EL (cell line): ENCODE measurements at regions not wholly inside any gene's neighbourhood (a gene's known extent, or its start where the extent isn't known, plus 50 kb on each side); places are given as distances from the start of the nearest gene placed in this dataset.

ENCODE experiments used
- DNase-seq: peaks from one replicate; pipeline ENCODE4 v3.0.0-alpha.2; 2016

DNA sequence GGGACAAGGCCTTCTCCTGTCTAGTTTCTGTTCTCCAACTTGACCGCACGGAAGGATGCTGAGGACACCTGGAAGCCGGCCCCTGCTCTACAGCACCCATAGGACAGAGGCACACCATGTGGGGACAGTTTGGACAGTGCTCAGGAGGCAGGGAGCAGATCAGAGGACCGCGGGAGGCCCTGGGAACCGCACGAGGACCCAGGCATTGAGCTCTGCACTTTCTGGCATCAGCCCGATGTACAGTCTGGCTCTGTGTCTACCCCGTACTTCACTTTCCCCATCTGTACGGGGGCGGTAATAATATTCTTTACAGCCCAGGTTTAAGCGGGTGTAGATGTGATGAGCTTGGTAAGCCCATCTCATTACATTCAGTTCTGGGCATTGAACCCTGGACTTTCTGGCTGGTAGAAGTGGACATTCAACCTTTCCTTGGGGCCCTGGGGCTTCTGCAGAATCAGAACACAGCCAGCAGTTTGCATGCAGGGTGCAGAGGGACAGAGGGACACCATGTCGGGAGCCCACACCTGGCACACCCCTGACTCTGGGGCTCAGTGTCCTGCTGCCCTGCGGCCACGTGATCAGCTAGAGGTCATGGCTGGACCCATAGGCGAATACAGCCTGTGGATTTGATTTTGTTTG lies 258.7 kb downstream of the SEC14L1 start:
- no peak for DNase-seq

DNA sequence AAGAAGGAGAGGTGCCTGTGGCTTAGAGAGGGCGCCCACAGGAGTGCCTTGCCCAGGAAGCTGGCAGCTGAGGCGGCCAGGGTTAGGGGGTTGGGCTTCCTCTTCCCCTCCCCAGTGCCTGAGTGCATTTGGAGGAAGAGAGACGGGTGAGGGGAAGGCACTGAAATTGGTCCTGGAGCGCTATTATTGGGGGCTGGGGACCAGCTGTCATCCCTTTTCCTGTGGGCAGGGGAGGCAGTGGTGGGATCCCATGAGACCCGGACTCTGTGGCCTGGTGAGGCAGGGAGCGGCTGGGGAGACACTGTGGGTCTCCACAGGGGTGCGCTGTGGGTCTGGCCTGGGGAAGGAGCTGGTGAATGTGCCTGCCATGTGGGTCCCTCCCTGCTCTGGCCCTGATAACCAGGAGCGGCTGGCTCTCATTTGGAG lies 259.7 kb downstream of the SEC14L1 start:
- DNase-seq, result peak; percentile 37

DNA sequence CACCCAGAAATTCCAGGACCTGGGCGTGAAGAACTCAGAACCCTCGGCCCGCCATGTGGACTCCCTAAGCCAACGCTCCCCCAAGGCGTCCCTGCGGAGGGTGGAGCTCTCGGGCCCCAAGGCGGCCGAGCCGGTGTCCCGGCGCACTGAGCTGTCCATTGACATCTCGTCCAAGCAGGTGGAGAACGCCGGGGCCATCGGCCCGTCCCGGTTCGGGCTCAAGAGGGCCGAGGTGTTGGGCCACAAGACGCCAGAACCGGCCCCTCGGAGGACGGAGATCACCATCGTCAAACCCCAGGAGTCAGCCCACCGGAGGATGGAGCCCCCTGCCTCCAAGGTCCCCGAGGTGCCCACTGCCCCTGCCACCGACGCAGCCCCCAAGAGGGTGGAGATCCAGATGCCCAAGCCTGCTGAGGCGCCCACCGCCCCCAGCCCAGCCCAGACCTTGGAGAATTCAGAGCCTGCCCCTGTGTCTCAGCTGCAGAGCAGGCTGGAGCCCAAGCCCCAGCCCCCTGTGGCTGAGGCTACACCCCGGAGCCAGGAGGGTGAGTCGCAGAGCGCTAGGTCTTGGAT lies 261.5 kb downstream of the SEC14L1 start:
- no peak for DNase-seq

DNA sequence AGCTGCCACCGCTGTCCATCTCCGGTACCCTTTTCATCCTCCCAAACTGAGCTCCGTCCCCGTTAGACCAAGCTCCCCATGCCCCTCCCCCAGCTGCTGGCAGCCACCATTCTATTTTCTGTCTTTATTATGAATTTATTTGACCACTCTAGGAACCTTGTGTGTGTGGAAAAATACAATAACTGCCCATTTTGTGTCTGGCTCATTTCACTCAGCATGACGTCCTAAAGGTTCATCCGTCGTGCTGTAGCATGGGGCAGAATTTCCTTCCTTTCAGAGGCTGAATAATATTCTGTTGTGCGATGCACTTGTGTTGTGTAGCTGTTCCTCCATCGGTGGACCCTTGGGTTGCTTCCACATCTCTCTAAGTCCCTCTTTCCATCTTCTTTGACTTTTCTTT lies 263.1 kb downstream of the SEC14L1 start:
- DNase-seq, result no peak

DNA sequence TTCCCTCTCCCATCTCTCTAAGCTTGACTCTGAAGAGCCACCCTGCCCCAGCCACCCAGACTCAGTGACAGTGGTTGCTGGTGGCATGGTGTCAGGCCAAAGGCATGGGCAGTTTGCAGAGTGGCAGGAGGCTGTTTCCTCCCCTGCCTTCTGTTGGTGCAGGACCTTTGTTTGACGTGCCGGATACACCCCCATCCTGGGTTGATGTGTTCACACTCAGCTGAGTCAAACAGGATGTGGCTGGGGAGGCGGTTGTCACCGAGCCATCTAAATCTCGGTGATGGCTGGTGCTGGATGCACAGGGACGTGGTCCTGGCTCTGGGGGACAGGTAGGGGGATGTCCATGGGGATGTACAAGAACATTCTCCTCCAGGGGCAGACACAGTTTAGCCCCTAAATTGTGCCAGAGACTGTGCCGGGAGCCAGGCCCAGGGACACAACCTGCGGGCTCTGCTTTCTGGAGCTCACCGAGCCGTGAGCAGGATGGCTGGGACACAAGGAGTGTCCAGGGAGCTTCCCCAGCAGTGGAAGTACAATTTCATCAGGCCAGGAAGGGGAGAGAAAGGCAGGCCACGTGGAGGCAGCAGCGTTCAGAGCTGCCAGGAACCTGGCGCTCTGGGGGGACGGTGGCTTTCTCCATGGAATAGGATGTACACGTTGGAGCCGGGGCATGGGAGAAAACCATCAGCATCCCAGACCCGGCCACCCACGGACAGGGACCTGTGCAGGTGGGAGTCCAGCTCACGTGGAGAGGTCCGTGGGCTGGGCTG lies 264.2 kb downstream of the SEC14L1 start:
- DNase-seq, result peak; percentile 85

DNA sequence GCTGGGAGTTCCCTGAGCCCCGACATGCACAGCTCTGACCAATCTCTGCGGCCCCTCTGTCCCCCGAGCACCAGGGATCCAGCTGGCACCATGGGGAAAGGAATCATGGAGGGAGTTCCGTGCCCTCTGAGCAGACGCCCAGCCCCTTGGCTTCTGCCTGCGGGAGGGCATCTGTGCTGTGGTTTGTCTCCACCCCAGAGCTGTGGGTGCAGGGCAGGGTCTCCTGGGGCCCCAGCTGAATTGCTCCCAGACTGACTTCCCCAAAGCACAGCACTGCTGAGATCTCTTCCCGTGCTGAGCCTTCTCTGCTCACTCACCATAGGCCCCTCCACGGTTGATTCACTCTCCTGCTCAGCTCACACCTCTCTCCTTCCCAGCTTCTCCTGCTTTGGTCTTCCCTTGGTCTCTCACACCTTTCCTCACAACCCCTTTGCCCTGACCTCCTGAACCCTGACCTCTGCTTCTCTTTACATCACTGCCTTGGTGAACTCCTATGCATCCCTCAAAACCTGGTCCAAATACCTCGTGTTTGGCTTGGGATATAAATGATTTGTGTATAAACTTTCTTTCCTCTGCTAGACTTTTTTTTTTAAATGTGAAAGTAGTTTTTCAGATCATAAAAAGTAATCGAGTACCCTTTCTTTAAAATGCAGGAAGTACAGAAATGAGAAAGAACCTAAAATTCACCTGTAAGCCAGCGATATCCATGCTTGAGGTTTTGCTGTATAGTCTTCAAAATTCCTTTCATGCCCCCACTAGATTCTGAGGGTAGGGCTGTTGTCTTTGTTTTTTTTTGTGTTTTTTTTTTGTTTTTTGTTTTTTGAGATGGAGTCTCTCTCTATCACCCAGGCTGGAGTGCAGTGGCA lies 265.3 kb downstream of the SEC14L1 start:
- DNase-seq, result no peak

DNA sequence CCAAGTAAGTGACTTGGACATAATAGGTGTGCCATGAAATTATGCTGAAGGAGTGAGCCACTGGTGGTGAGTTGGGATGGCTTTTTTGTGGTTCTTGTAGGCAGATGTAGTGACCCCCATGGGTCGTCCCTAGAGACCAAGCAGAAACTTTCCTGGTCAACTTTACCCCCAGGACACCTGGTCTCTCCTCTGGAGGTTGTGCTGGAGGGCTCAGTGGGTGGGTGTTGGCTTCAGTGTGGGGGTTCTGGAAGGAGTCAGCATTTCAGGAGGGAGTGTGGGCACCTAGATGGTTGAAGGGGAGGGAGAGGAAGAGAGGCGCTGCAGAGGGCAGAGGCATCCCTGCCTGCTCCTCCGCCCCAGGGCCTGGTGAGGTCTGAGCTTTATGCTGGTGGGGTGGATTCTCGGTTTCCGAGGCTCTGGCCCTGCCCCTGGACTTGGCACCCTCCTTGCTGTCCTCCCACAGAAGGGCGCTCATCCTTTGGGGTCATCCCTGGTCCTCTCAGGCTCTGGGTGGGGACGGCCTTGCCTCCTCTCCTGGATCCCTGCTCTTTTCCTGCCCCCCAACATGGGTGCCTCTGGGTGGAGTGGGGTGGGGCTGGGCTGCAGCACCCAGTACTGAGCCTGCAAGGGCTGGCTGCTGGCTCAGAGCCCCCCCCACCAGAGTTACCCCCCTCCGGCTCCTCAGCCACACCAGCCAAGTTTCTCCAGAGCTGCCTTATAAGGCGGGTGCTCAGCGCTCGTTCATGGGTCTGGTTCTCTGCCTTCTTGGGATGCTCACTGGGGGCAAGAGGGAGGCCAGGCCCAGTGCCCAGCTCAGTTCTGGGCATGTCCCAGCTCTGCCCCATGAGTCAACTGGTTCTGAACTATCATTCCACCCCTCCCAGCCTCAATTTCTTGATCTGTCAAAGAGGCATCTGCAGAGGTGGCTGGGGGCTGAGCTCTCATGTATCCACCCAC lies 266.8 kb downstream of the SEC14L1 start:
- DNase-seq, result no peak

DNA sequence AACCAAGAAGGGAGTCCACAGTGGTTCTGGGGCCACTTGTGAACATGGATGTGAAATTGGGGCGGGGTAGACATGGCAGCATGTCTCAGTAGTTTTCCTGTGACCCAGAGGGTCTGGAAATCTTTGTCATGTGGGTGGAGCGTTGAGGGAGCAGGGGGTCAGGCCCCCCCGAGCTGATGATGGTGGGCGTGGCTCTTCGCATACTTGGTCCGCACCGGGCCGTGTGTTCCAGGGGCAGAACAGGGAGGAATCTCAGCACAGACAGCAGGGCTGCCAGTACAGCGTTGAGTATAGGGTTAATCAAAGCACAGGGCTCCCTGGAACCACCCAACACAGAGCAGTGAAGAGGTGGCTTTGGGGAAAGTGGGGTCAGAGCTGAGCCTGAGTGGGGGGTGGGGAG lies 267.5 kb downstream of the SEC14L1 start:
- no peak for DNase-seq

DNA sequence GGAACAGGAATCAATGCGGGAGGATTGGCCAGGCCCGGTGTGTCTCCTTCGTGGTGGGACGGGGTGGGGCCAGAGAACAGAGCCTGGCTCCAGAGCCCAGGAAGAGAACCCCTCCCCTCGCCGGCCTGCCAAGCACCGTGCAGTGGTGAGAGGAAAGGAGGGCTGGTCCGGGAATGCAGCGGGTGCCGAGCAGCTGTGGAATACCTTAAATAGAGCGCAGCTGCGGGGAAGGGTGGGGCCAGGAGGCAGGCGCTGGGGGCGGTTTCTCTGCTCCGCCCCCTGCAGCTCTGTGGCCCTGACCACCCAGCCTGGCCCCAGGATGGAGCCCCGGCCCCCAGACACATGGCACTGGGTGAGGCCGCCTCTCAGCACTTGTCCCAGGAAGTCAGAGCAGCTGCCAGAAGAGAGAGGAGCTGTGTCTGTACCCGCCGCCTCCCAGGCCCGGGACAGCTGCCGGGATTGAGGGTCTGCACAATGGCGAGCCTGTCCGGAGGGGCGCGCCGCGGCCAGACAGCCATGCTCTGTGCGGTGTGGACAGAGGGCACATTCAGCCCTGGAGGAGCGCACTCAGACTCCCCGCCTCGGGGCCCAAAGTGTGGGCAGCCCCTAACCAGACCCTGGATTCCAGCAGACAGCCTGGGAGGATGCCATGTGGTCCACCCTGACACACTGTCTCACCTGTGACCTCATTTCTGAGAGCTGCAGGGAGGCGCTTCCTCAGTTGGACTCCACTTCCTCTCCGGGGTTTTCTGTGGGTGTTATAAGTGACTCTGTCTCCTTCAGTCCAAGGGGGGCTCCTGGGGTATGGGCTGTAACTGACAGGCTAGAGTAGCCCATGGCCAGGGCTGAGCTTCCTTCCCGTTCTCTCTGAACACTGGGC lies 268.8 kb downstream of the SEC14L1 start:
- peak; percentile 82 for DNase-seq

DNA sequence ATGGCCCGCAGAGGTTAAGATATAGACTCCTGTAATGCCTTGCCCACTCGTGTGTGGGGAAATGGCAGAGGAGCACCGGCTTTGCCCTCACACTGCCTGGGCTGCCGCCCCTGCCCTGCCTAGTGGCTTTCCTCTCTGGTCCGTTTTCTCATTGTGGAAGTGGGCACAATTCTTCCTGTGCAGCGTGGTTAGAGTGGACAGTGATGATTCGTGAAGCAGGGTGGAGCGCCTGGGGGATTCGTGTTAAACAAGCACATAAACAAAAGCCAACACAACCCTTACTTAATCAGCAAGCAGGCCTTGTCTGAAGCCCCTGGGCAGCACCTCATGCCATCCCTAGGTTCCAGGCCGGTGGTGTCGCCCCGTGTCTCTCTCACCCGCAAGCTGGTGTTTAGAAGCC lies 269.7 kb downstream of the SEC14L1 start:
- no peak for DNase-seq

DNA sequence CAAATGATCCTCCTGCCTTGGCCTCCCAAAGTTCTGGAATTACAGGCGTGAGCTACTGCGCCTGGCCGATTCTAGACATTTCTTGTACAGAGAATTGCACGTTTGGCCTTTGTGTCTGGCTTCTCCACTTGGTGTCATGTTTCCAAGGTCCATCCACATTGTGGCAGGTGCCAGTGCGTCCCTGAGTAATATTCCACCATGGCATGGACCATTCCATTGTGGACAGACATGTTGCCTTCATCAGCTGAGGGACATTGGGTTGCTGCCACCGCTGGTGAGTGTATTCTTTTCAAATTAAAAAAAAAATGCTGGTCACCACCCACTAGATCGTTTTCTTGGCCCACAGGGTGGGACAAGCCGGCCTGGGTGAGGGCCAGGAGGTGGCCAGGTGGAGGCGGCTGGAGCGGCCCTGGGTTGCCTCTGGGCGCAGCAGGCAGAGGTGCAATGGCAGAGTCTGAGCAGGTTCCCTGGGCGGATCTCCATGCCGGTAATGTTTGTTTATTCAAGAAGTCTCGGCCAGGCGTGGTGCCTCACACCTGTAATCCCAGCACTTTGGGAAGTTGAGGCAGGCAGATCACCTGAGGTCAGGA lies 274.1 kb downstream of the SEC14L1 start:
- no peak for DNase-seq

DNA sequence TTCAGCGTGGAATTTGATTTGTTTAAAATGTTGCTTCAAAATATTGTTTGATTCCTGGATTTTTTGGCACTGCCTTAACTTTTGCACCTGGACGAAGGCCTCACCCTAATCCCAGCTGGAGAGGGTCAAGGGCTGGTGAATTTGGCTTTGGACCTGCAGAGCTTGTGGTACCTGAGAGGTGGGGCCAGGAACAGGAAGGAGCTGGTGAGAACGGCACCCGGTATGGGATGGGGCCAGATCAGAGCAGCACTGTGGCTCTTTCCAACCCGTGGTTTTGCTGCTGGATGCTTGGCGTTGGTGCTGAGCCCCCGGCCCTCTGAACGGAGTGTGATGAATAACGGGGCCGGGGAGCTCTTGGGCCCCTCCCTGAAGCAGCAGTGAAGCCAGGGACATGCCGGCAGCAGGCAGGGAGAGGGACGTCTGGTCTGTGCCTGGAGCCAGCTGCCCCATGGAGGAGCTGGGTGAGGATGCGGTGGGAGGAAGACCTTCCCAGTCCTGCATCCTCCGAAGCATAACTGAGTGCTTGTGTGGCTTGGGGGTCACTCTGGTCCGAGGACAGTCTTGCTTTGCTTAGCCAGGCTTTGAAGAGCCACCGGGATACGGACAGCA lies 275.4 kb downstream of the SEC14L1 start:
- DNase-seq, result no peak

DNA sequence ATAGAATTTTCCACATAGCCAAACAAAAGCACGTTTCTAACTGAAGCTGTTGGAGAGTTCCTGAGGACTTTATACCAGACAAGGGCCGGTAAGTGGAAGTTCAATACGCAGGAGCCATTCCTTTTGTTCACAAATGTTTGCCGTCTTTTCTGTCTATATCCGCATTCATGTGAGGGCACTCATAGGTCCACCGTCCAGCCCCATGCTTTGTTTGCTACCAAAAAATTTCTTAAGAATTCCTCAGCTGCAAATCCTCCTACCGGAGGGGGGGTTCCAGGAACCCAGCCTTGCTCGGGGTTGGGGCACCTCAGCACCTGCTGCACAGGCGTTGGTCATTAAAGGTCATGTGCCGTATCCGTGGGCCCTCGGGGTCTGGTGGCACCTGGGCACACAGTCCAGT lies 276.8 kb downstream of the SEC14L1 start:
- no peak for DNase-seq

DNA sequence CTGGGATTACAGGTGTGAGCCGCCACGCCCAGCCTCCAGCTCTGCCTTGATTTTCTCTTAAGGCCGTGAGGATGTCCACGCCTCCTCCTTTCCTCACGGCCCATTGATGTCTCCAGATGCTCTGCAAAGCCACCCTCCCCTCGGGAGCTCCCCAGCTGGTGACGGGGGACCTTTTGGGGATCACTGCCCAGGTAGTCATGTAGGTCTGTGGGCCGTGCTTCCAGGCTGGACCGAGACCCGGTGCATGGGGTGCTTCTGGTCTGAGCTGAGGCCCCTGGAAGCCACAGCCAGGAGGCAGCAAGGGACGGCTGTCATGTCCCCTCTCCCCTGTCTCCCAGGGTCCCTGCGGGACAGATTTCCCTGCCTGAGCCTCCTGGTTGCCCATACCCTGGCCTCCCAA lies 277.8 kb downstream of the SEC14L1 start:
- no peak for DNase-seq

DNA sequence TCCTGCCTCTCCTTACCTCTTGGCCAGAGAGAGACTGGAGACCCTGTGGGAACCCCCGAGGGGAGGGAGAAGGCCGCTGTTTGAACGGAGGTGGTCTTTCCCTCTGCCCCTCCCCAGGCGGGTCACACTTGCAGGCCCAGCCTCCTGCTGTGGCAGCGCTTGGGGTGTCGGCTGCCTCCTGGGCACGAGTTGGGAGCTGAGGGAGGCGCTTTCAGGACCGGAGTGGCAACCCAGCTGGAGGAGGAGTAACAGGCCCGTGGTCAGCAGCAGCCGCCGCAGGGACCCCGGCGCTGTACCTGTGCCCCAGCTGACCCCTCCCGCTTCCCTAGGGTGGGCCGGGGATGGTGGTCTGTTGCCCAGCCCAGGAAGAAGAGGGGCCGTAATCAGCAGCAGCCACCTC lies 278.3 kb downstream of the SEC14L1 start:
- DNase-seq, result no peak

DNA sequence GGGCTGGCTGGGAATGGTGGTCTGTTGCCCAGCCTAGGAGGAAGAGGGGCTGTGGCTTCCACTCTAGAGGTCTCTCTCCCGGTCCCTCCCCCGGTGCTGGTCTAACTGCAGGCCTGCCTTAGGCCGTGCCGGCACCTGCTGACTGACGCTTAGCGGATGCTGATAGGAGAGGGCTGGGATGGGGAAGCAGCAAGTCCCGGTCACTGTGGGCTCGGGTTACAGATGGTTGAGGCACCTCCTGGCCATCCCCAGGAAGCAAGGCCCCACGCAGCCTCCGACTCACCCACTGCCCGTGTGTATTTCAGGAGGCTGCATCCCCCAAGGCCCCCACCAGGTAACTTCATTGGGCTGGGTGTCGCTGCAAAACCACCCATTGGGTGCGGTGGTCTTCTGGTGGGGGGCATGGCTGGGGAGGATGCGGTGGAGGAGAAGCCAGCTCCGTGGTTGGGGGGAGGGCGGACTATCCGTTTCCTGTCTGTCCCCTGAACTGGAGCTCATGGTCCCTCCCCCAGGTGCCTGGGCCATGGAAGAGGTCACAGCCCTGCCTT lies 278.9 kb downstream of the SEC14L1 start:
- peak; percentile 52 for DNase-seq

DNA sequence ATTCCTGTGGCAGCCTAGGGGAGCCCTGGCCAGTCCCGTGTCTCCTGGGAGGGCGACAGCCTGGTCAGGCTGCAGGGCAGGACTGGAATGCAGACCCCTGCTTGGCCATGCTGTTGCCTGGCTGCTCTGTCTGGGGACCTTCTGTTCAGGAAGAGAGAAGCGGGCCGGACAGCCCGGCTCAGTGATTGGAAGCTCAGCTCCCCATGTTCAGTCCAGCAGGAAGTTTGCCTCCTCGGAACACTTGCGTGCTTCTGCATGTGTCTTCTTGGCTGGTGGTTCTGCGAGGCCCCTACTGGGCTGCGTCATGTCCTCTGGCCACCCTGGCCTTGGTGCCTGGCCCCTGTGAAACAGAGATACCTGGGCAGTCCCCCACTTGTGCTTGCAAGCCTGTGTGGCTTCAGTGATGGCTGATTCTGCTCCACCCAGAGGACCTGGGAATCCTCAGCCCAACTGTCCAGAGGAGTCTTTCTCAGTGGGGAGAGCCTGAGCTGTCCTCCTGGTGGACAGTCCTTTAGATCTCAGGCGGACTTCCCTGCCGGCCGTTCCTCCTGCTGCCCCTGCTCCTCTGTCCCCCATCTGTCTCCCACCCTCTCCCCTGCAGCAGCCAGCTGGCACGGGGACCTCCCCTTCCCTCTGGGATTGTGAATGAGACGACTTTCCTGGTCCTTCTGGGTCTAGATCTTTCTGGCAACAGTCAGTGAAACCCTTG lies 279.5 kb downstream of the SEC14L1 start:
- no peak for DNase-seq

DNA sequence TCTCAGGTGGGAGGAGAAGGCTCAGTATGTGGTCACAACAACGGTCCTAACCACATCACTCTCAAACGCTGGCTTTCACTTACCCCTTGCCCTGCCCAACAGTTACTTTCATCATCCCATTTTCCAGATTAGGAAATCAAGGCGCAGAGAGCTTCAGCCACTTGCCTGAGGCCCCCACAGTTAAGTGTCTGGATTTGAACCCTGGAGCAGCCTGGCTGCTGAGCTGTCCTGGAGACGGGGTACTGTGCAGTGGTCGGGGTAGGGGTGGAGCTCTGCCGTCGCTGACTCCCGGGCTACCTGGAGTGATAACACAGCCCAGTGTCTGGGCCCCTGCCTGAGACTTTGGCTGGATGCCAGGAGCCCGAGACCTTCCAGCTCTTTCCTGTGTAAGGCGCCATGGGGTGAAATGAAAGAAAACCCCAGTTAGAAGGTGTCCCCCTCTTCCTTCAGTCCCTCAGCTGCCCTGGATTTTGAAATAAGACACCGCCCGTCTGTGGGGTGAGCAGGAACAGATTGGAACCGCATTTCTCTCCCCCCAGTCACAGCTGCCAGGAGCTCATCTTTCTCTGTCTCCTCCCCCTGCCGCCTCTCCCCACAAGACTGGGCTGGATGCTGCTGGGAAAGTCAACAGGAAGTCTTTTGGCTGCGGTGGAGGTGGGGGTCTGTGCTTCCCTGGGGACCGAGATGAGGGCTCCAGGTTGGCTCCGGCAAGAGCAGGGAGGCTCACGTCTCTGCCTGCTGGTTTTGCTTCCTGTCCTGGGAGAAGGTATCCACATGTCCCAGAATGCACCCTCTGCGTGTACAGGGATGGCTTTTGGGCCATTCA lies 280.2 kb downstream of the SEC14L1 start:
- peak; percentile 90 for DNase-seq
